ENCODE measurements at regions not wholly inside any gene's neighbourhood (a gene's known extent, or its start where the extent isn't known, plus 50 kb on each side); places are given as distances from the start of the nearest gene placed in this dataset.

DNA sequence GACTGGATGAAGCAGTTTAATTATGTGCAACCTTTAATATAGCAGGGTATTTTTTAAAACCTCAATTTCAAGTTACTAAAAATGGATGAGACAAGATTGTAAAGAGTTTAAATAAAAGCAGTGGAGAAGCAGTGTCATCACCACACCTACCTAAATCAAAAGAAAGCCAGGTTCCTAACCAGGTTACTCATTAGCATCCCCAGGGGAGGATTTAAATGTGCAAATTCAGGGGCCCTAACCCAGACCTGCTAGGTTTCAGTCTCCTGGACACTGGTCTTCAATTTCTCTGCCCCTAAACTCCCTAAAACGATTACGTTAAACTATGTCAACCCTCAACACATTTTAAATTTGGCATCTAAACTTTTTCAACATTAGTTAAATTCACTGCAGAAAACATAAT is 116.9 kb upstream of the KLF3 start:
- WGBS, 10 experiments: 69 to 95% (median 79%) methylated on average over 1 to 2 of the region's 2 CpGs; no CpG with 5 or more reads in 1 of the 10 experiments
- Histone ChIP-seq H3K4me1 (replicated peaks in 1 of 2) (no peaks in the 10 kb centered on the region), H3K27ac (no peak overlapping the region), H3K4me3 (no peak overlapping the region)
- ATAC-seq (replicated peaks in 6 of 8): no peak
- in situ Hi-C loops (cut with MboI; ENCODE audit: low pct_unique_long_range_greater_than_20kb in 2 of 9, low sequenced_read_pairs in 9 of 9, unreplicated experiment in 9 of 9): no loop called here

DNA sequence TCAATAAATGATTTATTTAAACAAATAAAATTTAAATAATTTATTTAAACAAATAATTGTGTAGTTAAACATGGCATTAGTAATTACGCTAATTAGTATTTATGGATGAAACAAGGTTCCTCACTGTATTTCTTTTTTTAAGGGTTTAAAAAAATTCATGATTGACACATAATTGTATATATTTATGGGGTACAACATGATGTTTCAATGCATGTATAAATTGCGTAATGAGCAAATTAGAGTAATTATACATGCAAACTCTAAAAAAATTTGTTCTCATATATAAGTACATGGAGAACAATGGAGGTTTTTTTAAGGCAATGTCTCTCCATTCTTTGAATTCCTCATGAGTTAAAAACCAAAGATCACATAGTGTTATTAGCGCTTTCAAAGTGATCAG is 115.7 kb upstream of the KLF3 start:
- Histone ChIP-seq H3K4me1 (replicated peaks in 1 of 2) (no peaks in the 10 kb centered on the region), H3K27ac (no peak overlapping the region), H3K4me3 (no peak overlapping the region)
- in situ Hi-C loops (cut with MboI; ENCODE audit: low pct_unique_long_range_greater_than_20kb in 2 of 9, low sequenced_read_pairs in 9 of 9, unreplicated experiment in 9 of 9): no loop called here
- no peak for ATAC-seq (replicated peaks in 6 of 8)
- 61 to 100% (median 97%) methylated on average over 2 to 3 of the region's 3 CpGs; no CpG with 5 or more reads in 1 of the 10 experiments for WGBS, 10 experiments

DNA sequence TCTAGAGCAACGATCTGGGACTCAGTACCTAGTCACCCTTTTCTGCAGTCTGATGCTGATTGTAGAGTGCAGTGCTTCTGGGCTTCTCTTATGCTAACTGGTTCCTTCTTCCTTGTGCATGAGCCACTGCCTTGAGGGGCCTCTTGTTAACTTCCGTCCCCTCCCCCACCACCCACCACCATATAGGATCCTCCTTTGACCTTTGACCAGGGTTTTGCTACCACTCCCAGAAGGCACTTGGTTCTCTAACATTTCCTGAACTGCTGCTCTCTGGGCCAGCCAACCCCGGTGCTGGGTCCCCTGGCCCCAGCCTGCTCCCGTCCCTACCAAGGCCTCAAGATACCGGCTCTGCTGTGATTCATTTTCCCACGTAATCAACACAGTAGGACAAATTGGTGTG is 104.6 kb upstream of the KLF3 start:
- no peak overlapping the region for H3K27ac ChIP-seq
- H3K4me1 ChIP-seq (replicated peaks in 1 of 2): no peaks in the 10 kb centered on the region
- WGBS, 10 experiments: 40 to 93% (median 81%) methylated on average over 1 to 6 of the region's 6 CpGs; no CpG with 5 or more reads in 2 of the 10 experiments
- H3K4me3 ChIP-seq: no peak overlapping the region
- in situ Hi-C loops (cut with MboI; ENCODE audit: low pct_unique_long_range_greater_than_20kb in 2 of 9, low sequenced_read_pairs in 9 of 9, unreplicated experiment in 9 of 9): no loop called here
- ATAC-seq (replicated peaks in 6 of 8): no peak

DNA sequence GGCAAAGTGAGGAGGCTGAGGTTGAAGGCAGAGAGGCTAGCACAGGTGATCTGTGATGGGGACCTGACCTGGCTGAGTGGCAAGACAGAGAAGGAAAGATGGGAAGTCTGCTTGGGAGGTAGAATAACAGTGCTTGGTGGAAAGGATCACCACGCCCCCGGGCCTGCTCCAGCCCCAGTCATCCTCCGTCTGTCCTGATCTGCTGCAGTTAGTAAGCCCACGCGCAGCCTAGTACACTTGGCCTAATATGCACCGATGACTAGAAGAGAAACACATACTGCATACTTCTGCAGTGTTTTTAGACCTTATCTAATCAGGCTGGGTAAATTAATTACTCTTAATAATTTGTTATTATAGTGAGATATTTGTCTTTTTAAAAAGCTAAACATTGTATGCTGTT is 103.7 kb upstream of the KLF3 start:
- in situ Hi-C loops (cut with MboI; ENCODE audit: low pct_unique_long_range_greater_than_20kb in 2 of 9, low sequenced_read_pairs in 9 of 9, unreplicated experiment in 9 of 9): no loop called here
- H3K27ac ChIP-seq: no peak overlapping the region
- H3K4me3 ChIP-seq: no peak overlapping the region
- 75 to 94% (median 87%) methylated on average over 1 to 6 of the region's 6 CpGs; no CpG with 5 or more reads in 4 of the 10 experiments for WGBS, 10 experiments
- no peaks in the 10 kb centered on the region for H3K4me1 ChIP-seq (replicated peaks in 1 of 2)
- ATAC-seq (replicated peaks in 6 of 8): no peak

DNA sequence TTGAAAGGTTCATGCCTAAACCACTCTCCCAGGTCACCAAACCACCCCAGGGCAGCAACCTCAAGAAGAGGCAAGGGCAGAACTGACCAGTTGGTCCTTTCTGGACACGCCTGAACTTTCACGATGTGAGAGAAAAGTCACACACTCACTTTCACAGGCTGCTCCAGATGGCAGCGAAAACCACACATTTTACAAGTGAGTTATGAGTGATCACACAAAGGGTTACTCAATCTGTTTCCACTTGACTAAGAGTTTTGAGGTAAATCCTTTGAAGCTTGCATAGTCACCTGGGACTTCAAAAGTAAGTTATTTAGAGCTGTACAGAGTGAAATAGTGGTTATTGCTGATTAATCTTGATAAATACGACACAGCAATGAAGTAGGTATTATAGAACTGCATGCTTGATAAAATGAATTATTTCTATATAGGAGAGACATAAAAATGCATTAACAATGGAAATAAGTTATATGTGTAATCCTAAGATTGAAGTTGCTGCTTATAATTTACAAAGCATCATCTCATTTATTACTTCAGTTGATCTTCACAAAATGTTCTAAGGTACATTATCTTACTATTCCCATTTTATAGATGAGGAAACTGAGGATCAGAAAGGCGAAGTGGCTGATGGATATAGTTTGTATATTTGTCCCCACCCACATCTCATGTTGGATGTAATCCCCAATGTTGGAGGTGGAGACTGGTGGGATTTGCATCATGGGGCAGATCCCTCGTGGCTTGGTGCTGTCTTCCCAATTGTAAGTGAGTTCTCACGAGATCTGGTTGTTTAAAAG is 103.0 kb upstream of the KLF3 start:
- Histone ChIP-seq H3K4me1 (replicated peaks in 1 of 2) (no peaks in the 10 kb centered on the region), H3K27ac (no peak overlapping the region), H3K4me3 (no peak overlapping the region)
- whole genome bisulfite sequencing, 10 experiments: 37 to 100% (median 90%) methylated on average over 1 to 6 of the region's 7 CpGs; no CpG with 5 or more reads in 2 of the 10 experiments
- ATAC-seq (replicated peaks in 6 of 8): no peak
- in situ Hi-C loops (cut with MboI; ENCODE audit: low pct_unique_long_range_greater_than_20kb in 2 of 9, low sequenced_read_pairs in 9 of 9, unreplicated experiment in 9 of 9): no loop called here

DNA sequence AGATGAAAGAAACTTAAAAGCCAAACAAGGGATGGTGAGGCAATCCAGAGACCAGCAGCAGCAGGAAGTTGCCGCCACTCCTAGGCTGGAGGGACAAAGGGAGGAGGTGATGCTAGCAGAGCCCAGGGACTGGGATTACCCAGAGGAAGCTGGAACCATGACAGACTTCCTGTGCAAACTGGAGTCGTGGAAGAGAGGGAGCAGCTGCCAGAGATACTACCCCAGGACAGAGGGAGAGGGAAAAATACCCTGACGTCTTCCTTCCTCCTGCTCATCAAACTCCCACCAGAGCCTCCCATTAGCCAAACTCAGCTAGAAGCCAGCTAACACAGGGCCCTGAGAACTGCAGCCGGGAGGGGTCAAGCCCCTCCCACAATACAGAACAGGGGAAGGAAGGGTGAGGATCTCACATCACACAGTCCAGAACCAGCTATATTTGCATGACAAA is 101.2 kb upstream of the KLF3 start:
- Histone ChIP-seq H3K4me1 (replicated peaks in 1 of 2) (no peaks in the 10 kb centered on the region), H3K4me3 (no peak overlapping the region), H3K27ac (no peak overlapping the region)
- peak in 3 of 8 experiments; percentile 50 to 96 (median 95) for ATAC-seq (replicated peaks in 6 of 8)
- in situ Hi-C loops (cut with MboI; ENCODE audit: low pct_unique_long_range_greater_than_20kb in 2 of 9, low sequenced_read_pairs in 9 of 9, unreplicated experiment in 9 of 9): no loop called here
- 18 to 83% (median 78%) methylated on average over 1 to 2 of the region's 4 CpGs; no CpG with 5 or more reads in 2 of the 10 experiments for WGBS, 10 experiments

DNA sequence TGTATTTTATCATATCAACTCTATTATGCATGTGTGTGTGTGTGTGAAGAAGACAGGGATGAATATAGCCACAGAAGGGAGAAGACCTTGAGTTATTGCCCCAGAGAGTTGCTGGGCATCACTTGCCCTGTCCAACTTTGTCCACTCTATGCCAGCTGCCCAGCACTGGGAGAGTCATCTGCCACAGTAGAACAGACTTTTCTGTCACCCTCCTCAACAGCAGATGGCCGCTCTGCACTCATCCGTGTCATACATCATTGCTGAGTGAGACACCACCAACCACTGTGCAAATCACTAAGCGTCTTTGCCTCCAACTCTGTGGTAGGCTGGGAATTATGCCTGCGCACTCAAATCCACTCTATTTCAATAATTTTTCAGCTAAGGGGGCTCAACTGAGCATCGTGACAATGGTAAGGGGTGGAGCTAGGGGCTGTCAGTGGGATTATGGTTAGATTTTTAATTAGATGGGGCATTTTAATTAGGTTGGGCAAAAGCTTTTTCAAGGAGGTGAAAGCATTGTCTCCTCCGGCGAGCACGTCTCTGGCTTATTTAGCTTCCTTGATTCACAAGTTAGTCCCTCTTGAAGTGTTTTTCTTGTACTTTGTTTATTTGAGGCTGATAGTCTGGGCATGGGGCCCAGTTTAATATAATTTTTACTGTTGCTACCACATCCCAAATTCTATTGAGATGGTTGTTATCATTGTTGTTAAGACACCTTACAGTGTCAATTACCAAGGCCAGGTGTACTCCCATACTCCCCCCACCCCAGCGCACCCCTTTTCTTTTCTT is 100.1 kb upstream of the KLF3 start:
- in situ Hi-C loops (cut with MboI; ENCODE audit: low pct_unique_long_range_greater_than_20kb in 2 of 9, low sequenced_read_pairs in 9 of 9, unreplicated experiment in 9 of 9): no loop called here
- peak in 4 of 8 experiments; percentile 29 to 75 (median 54) for ATAC-seq (replicated peaks in 6 of 8)
- 53 to 100% (median 92%) methylated on average over 2 to 5 of the region's 9 CpGs; no CpG with 5 or more reads in 2 of the 10 experiments for WGBS, 10 experiments
- H3K27ac ChIP-seq: no peak overlapping the region
- H3K4me3 ChIP-seq: no peak overlapping the region
- no peaks in the 10 kb centered on the region for H3K4me1 ChIP-seq (replicated peaks in 1 of 2)

DNA sequence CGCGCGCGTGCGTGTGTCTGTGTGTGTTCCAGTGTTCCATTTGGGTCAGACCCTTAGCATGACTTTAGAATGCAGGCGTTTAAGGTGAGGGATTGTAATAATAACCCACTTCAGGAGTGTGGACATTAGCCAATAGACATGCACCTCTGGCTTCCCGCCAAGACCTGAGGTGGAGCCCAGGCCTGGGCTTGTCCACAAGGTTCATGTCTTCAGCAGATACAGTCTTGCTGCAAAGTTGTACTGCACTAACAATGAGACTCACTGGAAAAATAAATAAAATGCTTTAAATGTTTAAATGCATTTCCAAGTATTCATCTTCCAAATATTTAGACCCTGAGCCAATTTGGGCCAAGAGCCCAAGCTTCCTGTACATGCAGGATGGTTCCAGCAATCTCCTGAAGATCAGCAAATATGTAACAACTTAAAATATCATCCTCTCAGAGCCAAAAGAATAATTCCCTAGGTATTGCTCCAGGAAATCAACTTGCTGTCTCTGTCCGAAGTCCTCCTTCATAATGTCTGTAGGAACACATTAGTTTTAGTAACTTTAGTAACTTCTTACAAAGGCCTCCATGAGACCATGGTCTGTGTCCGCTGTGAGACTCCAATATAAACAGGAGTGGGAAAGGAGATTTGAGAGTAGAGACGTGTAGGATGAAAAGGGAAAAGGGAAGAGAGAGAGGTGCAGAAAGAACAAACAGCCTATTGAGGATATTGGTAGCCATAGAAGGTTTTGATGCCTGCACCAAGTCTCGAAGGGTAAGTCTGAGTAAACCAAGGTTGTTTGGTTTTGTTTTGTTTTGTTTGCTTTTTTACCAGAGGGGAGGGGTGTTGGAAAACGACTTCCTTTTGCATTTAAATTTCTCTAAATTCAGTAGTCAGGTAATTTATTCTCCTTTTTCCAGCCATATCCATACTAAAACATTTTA is 98.5 kb upstream of the KLF3 start:
- no peak overlapping the region for H3K27ac ChIP-seq
- in situ Hi-C loops (cut with MboI; ENCODE audit: low pct_unique_long_range_greater_than_20kb in 2 of 9, low sequenced_read_pairs in 9 of 9, unreplicated experiment in 9 of 9): no loop called here
- 49 to 100% (median 79%) methylated on average over 1 to 11 of the region's 12 CpGs for WGBS, 10 experiments
- ATAC-seq (replicated peaks in 6 of 8): peak in 1 of 8 experiments; percentile 33
- H3K4me3 ChIP-seq: no peak overlapping the region
- H3K4me1 ChIP-seq (replicated peaks in 1 of 2): no peaks in the 10 kb centered on the region

DNA sequence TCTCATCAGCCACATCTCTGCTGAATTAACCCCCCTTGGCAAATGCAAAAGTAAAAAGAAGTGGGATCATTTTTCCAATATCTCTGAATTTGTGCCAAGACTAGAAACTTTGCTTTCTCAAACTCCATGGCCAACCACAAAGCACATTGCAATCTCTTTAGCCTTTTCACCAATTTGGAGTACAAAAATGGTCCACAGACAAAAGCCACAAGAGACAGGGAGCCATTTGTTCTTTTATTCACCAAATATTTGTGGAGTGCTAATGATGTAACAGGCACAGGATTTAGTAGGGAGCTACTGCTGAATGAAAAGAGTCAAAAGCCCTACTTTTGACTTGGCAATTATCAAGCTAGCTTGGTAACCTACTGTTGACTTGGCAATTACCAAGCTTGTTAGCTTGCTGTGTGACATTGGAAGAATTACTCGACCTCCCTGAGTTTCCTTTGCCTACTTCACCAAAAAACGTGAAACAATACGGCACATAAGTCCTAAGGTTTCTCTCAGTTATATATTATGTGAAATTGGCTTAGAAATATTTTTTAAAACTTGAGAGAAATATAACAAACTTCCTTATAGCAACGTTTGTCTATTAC is 97.1 kb upstream of the KLF3 start:
- WGBS, 10 experiments: 73 to 94% (median 83%) methylated on average over 2 to 4 of the region's 4 CpGs; no CpG with 5 or more reads in 2 of the 10 experiments
- Histone ChIP-seq H3K4me1 (replicated peaks in 1 of 2) (no peaks in the 10 kb centered on the region), H3K27ac (no peak overlapping the region), H3K4me3 (no peak overlapping the region)
- ATAC-seq (replicated peaks in 6 of 8): no peak
- in situ Hi-C loops (cut with MboI; ENCODE audit: low pct_unique_long_range_greater_than_20kb in 2 of 9, low sequenced_read_pairs in 9 of 9, unreplicated experiment in 9 of 9): no loop called here

DNA sequence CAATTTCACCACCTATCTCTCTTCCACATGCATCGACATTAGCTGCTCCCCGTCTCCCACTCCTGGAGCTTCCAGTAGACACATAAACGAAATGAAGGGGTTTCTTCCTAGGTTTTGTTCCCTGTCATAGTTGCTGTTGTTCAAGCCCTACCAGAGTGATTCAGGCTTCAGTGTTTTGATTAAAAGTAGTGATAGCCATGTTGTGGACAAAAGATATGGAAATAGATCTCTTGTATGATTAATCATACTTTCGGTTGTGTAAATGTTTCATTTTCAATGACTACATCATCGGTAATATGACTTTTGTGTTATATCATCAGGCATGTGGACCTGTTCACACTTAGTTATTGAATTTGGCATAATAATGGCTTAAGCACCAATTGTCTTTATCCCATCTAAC is 96.5 kb upstream of the KLF3 start:
- in situ Hi-C loops (cut with MboI; ENCODE audit: low pct_unique_long_range_greater_than_20kb in 2 of 9, low sequenced_read_pairs in 9 of 9, unreplicated experiment in 9 of 9): no loop called here
- Histone ChIP-seq H3K27ac (no peak overlapping the region), H3K4me1 (replicated peaks in 1 of 2) (no peaks in the 10 kb centered on the region), H3K4me3 (no peak overlapping the region)
- 58 to 90% (median 86%) methylated on average over 2 to 5 of the region's 5 CpGs for WGBS, 10 experiments
- ATAC-seq (replicated peaks in 6 of 8): no peak

DNA sequence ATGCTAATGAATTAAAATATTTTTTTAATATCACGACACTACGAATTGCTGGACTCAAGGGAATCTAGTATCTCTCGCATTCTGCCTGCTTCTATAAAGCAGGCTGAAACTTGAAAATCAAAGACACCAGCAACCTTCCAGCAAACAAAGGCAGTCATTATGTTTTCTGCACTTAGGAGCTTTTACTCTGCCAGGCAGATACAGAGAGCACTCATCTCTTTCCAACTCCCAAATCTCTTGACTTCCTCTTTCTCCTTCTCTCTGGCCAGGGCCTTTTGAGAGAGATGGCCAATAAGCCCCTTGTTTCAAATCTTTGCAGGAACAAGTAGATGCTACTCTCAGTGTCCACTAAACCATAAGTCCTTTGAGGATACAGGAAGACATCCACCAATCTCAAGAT is 95.2 kb upstream of the KLF3 start:
- H3K4me1 ChIP-seq (replicated peaks in 1 of 2): no peaks in the 10 kb centered on the region
- no peak overlapping the region for H3K27ac ChIP-seq
- ATAC-seq (replicated peaks in 6 of 8): no peak
- 52 to 100% (median 90%) methylated on average over 2 to 3 of the region's 3 CpGs; no CpG with 5 or more reads in 2 of the 10 experiments for WGBS, 10 experiments
- H3K4me3 ChIP-seq: no peak overlapping the region
- in situ Hi-C loops (cut with MboI; ENCODE audit: low pct_unique_long_range_greater_than_20kb in 2 of 9, low sequenced_read_pairs in 9 of 9, unreplicated experiment in 9 of 9): no loop called here

DNA sequence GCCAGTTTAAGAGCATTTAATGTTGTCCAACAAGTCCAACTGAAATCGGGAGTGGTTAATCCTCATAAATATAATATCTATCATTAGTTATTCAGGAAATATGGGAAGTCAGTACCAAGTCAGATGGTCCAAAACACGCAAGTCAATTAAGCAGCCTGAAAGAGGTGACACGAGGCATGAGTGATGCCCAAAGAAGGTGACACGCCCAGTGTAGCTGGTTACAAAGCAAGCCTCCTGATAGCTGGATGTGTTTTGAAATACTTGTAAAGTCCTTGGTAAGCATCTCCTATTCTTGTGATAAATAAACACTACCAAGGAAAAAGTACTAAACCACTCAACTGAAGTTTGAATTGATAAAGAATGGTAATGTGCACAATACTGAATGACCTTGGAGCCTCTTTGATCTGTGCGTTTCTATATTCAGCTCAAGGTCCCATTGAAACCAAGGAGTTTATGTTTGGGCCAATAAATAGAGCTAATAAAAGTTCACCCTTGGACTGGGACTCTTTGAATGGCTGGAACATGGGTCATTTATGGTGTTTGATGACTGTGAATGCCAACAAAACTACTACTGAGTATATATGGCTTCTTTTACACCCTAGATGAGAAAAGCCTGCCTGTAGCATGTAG is 93.2 kb upstream of the KLF3 start:
- no peak overlapping the region for H3K4me3 ChIP-seq
- no peaks in the 10 kb centered on the region for H3K4me1 ChIP-seq (replicated peaks in 1 of 2)
- 40 to 100% (median 80%) methylated on average over 1 to 5 of the region's 5 CpGs; no CpG with 5 or more reads in 2 of the 10 experiments for WGBS, 10 experiments
- H3K27ac ChIP-seq: no peak overlapping the region
- in situ Hi-C loops (cut with MboI; ENCODE audit: low pct_unique_long_range_greater_than_20kb in 2 of 9, low sequenced_read_pairs in 9 of 9, unreplicated experiment in 9 of 9): no loop called here
- no peak for ATAC-seq (replicated peaks in 6 of 8)
